ENCODE measurements at regions not wholly inside any gene's neighbourhood (a gene's known extent, or its start where the extent isn't known, plus 50 kb on each side); places are given as distances from the start of the nearest gene placed in this dataset.

DNA sequence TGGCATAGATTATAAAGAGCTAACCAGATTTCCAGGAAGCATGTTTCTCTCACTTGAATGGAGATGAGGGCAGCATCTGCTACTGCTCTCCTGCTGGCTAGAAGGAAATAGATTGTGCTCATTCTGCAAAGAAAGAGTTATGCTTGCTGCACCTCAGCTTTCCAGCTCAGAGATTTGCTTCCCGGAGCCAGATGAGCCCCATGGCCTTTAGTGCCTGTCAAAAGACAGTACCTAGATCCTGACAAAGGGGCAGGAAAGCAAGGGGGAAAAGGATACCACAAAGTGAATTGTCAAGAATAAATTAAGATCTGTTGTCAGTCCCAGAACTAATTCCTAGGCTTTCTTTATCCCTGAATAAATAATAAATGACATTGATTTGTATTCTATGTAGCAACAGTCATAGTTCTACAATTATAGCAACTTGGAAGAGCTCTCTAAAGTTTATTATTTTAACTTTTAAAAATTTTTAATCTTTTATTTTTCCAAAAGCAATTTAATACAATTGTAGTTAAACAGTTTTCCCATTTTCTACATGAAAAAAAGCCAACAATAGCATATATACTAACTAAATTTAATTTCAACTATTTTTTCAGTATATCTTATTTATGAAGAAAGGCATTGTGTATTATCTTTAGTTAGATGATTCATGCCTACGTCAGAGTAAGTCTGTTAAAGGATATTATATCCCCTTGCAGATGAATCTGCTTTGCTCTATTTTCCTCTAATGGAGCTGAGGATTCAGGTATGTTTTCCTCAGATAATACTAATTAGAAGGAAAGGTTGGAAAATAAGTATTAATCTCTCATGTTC, 306.1 kb upstream of the DDI1 start:
- no peak for TF ChIP-seq CTCF (IDR thresholded peaks at IDR 0.05)
- no peak for TF ChIP-seq POLR2A (IDR thresholded peaks at IDR 0.05)

All from lower leg skin (tissue), 3 donors.